Caco-2 (cell line): ENCODE measurements at regions not wholly inside any gene's neighbourhood (a gene's known extent, or its start where the extent isn't known, plus 50 kb on each side); places are given as distances from the start of the nearest gene placed in this dataset.

Experiments
- BruUV-seq: library from RNA; stranded (reverse); fragments of 400-500 nt; replicated peaks from 2 replicates; lab custom pipeline; 2021; lab: Mats Ljungman, UMichigan
- CTCF ChIA-PET: fragments of 300-600 bp; sonication (Branson Sonifier 250); formaldehyde crosslinking; loops from one replicate; lab custom pipeline; 2022; ENCODE audit warnings: antibody characterized with exemption; lab: Charles Lee
- POLR2A ChIA-PET: fragments of 300-600 bp; sonication (Branson Sonifier 250); formaldehyde crosslinking; loops from one replicate; lab custom pipeline; 2022; ENCODE audit warnings: antibody characterized with exemption; lab: Charles Lee
- DNase-seq, 2 experiments: peaks; one replicate each; pipeline versions ENCODE4 v3.0.0 to v3.0.0-alpha.2; 2020 to 2022
- H3K27me3 ChIP-seq: replicated peaks from 2 replicates; pipeline ENCODE4 v1.6.0; 2011; ENCODE audit warnings: low read length; ENCODE audit not compliant: control insufficient read depth, insufficient read depth
- H3K36me3 ChIP-seq: 2 replicates; pipeline ENCODE4 v1.5.1; 2011; ENCODE audit warnings: low read length; ENCODE audit not compliant: control insufficient read depth, insufficient read depth
- H3K4me1 ChIP-seq: fragments of 250-450 bp; sonication (Bioruptor Pico); 2 replicates; pipeline ENCODE4 v1.5.1; 2020; ENCODE audit warnings: mild to moderate bottlenecking
- H3K4me3 ChIP-seq: 2 replicates; pipeline ENCODE4 v1.5.1; 2011; ENCODE audit warnings: low read depth, mild to moderate bottlenecking, control low read depth, low read length
- H3K9me3 ChIP-seq: fragments of 250-450 bp; sonication (Bioruptor Pico); 2 replicates; pipeline ENCODE4 v1.5.1; 2020; ENCODE audit warnings: mild to moderate bottlenecking, moderate library complexity
- H3K27ac Mint-ChIP-seq: one replicate; pipeline ENCODE4 v1.8.0; 2022; ENCODE audit warnings: mixed read lengths; ENCODE audit not compliant: unreplicated experiment
- H3K27me3 Mint-ChIP-seq: one replicate; pipeline ENCODE4 v1.8.0; 2022; ENCODE audit warnings: mixed read lengths; ENCODE audit not compliant: insufficient read depth, unreplicated experiment
- H3K36me3 Mint-ChIP-seq: one replicate; pipeline ENCODE4 v1.8.0; 2022; ENCODE audit warnings: mild to moderate bottlenecking, mixed read lengths; ENCODE audit not compliant: insufficient read depth, unreplicated experiment
- H3K4me1 Mint-ChIP-seq: one replicate; pipeline ENCODE4 v1.8.0; 2022; ENCODE audit warnings: low read depth, mixed read lengths; ENCODE audit not compliant: unreplicated experiment
- H3K4me3 Mint-ChIP-seq: one replicate; pipeline ENCODE4 v1.8.0; 2022; ENCODE audit warnings: mild to moderate bottlenecking, moderate library complexity, mixed read lengths; ENCODE audit not compliant: unreplicated experiment
- H3K9me3 Mint-ChIP-seq: one replicate; pipeline ENCODE4 v1.8.0; 2022; ENCODE audit warnings: mixed read lengths; ENCODE audit not compliant: unreplicated experiment
- intact Hi-C: fragments of 100-400 bp; cut with micrococcal nuclease; formaldehyde crosslinking; loops from one replicate; pipeline ENCODE4 v1.10.0; 2022; ENCODE audit not compliant: unreplicated experiment
- TF ChIP-seq, protein P1 (sequence below), 2 experiments: fragments of 200-600 bp in 1 of 2; IDR thresholded peaks; 1 replicate in 1 of 2; 2 replicates in 1 of 2; pipeline versions ENCODE4 v1.5.1 to v1.8.0; 2011 to 2022; ENCODE audit warnings: antibody characterized with exemption in 1 of 2, control low read depth in 1 of 2, inconsistent platforms in 1 of 2, low read depth in 1 of 2, low read length in 1 of 2, mild to moderate bottlenecking in 1 of 2, moderate library complexity in 1 of 2; ENCODE audit not compliant: insufficient read depth in 1 of 2, severe bottlenecking in 1 of 2, unreplicated experiment in 1 of 2

DNA sequence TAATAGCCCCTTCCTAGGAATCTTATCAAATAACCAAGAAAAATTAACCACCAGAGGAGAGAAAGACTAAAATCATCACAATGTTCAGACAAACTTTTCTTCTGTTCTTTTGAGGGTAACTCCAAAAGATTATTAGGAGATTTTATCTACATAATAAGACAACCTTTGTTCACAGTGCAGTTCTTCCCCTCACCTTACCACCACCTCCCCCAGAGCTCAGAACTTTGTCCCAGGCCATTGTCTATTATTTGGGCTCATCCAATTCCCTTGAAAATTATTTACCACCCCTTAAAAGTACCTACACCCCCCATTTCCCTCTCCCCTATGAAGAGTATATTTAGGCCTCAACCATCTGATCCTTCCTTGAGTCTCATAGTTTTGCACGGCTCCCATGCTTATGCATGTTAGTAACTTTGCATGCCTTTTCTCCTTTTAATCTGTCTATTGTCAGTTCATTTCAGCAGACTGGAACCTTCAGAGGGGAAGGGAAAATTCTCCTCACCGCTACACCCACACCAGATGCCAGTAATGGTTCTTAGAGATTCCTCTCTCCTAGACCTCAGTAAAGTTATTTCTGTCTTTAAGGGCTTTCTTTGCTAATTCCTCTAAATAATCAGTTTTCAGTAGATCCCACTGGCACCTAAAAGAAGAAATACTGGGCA lies 234.9 kb downstream of the SKIDA1 start:
- ChIA-PET POLR2A (no interaction called here), CTCF (no interaction called here)
- Mint-ChIP-seq H3K27me3 (no peaks in the 10 kb centered on the region), H3K9me3 (peaks cover 11% of the 10 kb centered on the region), H3K27ac (peak overlapping the region; percentile 65), H3K36me3 (peaks cover 16% of the 10 kb centered on the region), H3K4me3 (no peak overlapping the region), H3K4me1 (peaks cover 49% of the 10 kb centered on the region)
- intact Hi-C loops, result loop anchor here (5.0 kb wide), 2 partner anchors 142 to 187 kb away; no protein-coding TSS in a partner anchor
- BruUV-seq, result no TSS peak
- H3K27me3 ChIP-seq, result no peaks in the 10 kb centered on the region
- TF ChIP-seq, protein P1, sequence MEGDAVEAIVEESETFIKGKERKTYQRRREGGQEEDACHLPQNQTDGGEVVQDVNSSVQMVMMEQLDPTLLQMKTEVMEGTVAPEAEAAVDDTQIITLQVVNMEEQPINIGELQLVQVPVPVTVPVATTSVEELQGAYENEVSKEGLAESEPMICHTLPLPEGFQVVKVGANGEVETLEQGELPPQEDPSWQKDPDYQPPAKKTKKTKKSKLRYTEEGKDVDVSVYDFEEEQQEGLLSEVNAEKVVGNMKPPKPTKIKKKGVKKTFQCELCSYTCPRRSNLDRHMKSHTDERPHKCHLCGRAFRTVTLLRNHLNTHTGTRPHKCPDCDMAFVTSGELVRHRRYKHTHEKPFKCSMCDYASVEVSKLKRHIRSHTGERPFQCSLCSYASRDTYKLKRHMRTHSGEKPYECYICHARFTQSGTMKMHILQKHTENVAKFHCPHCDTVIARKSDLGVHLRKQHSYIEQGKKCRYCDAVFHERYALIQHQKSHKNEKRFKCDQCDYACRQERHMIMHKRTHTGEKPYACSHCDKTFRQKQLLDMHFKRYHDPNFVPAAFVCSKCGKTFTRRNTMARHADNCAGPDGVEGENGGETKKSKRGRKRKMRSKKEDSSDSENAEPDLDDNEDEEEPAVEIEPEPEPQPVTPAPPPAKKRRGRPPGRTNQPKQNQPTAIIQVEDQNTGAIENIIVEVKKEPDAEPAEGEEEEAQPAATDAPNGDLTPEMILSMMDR (IDR thresholded peaks at IDR 0.05; ENCODE audit: insufficient read depth in 1 of 2, low read depth in 1 of 2, low read length in 1 of 2, severe bottlenecking in 1 of 2, unreplicated experiment in 1 of 2), result no peak
- H3K9me3 ChIP-seq, result 0 out of 2 replicates have a peak, but pooled peaks cover 3% of the 10 kb centered on the region
- peaks cover 44% of the 10 kb centered on the region for H3K4me1 ChIP-seq
- DNase-seq, result no peak
- H3K36me3 ChIP-seq, result no peaks in the 10 kb centered on the region
- H3K4me3 ChIP-seq, result no peak overlapping the region

- peaks cover 43% of the 10 kb centered on the region for H3K4me1 ChIP-seq
- TF ChIP-seq, protein P1 (IDR thresholded peaks at IDR 0.05; ENCODE audit: insufficient read depth in 1 of 2, low read depth in 1 of 2, low read length in 1 of 2, severe bottlenecking in 1 of 2, unreplicated experiment in 1 of 2), result no peak
- Mint-ChIP-seq H3K36me3 (peaks cover 16% of the 10 kb centered on the region), H3K27me3 (no peaks in the 10 kb centered on the region), H3K4me3 (no peak overlapping the region), H3K4me1 (peaks cover 51% of the 10 kb centered on the region), H3K9me3 (peaks cover 11% of the 10 kb centered on the region), H3K27ac (peak overlapping the region; percentile 65)
- no peak for DNase-seq
- BruUV-seq, result no TSS peak
- CTCF ChIA-PET, result no interaction called here
- H3K4me3 ChIP-seq, result no peak overlapping the region
- H3K9me3 ChIP-seq, result 0 out of 2 replicates have a peak, but pooled peaks cover 3% of the 10 kb centered on the region
- no peaks in the 10 kb centered on the region for H3K27me3 ChIP-seq
- POLR2A ChIA-PET, result no interaction called here
- H3K36me3 ChIP-seq, result no peaks in the 10 kb centered on the region
- intact Hi-C loops, result loop anchor here (5.0 kb wide), 2 partner anchors 142 to 187 kb away; no protein-coding TSS in a partner anchor
These were observed 235.5 kb downstream of the SKIDA1 start for GRCh38 chr10:21289961-21290360.

- ChIA-PET POLR2A (no interaction called here), CTCF (no interaction called here)
- TF ChIP-seq, protein P1 (IDR thresholded peaks at IDR 0.05; ENCODE audit: insufficient read depth in 1 of 2, low read depth in 1 of 2, low read length in 1 of 2, severe bottlenecking in 1 of 2, unreplicated experiment in 1 of 2), result no peak
- H3K9me3 Mint-ChIP-seq, result peaks cover 11% of the 10 kb centered on the region
- Histone ChIP-seq H3K27me3 (no peaks in the 10 kb centered on the region), H3K9me3 (0 out of 2 replicates have a peak, but pooled peaks cover 3% of the 10 kb centered on the region), H3K4me3 (no peak overlapping the region), H3K36me3 (no peaks in the 10 kb centered on the region), H3K4me1 (peaks cover 39% of the 10 kb centered on the region)
- no peak for DNase-seq
- H3K4me1 Mint-ChIP-seq, result peaks cover 52% of the 10 kb centered on the region
- H3K27ac Mint-ChIP-seq, result no peak overlapping the region
- intact Hi-C loops, result no loop called here
- H3K27me3 Mint-ChIP-seq, result no peaks in the 10 kb centered on the region
- peaks cover 16% of the 10 kb centered on the region for H3K36me3 Mint-ChIP-seq
- no TSS peak for BruUV-seq
- no peak overlapping the region for H3K4me3 Mint-ChIP-seq
These were observed 236.2 kb downstream of the SKIDA1 start for GRCh38 chr10:21289271-21289670.
